OCI-LY3 (cell line): ENCODE measurements at regions not wholly inside any gene's neighbourhood (a gene's known extent, or its start where the extent isn't known, plus 50 kb on each side); places are given as distances from the start of the nearest gene placed in this dataset.

Experiments used
- H2AFZ ChIP-seq: fragments of 200-600, 300-600 bp; shearing (Covaris generic); 2 replicates; pipeline ENCODE4 v1.6.0; 2014; ENCODE audit warnings: antibody characterized with exemption, low read depth, low read length
- H3K27ac ChIP-seq: fragments of 200-600, 300-600 bp; sonication (generic); 2 replicates; pipeline ENCODE4 v1.5.1; 2014; ENCODE audit warnings: mild to moderate bottlenecking, low read length, moderate library complexity, mixed read lengths
- H3K27me3 ChIP-seq: fragments of 200-600, 300-600 bp; sonication (generic); 2 replicates; pipeline ENCODE4 v1.6.1; 2014; ENCODE audit warnings: low read depth, low read length, mixed read lengths
- H3K36me3 ChIP-seq: fragments of 200-600, 300-600 bp; sonication (generic); replicated peaks from 2 replicates; pipeline ENCODE3; 2014; ENCODE audit warnings: low read depth, low read length, mixed read lengths
- H3K4me1 ChIP-seq: fragments of 300-600, 200-600 bp; sonication (generic); 2 replicates; pipeline ENCODE4 v1.6.1; 2014; ENCODE audit warnings: low read length, mixed read lengths
- H3K4me2 ChIP-seq: fragments of 200-600, 300-600 bp; sonication (generic); 2 replicates; pipeline ENCODE4 v1.6.1; 2014; ENCODE audit warnings: low read length, mixed read lengths
- H3K4me3 ChIP-seq: fragments of 300-600, 200-600 bp; sonication (generic); 2 replicates; pipeline ENCODE4 v1.5.1; 2014; ENCODE audit warnings: antibody characterized with exemption, mild to moderate bottlenecking, low read length, moderate library complexity
- H3K79me2 ChIP-seq: fragments of 300-600, 200-600 bp; shearing (Covaris generic); 2 replicates; pipeline ENCODE4 v1.6.1; 2014; ENCODE audit warnings: mild to moderate bottlenecking, low read length, mixed read lengths
- H3K9ac ChIP-seq: fragments of 300-600, 200-600 bp; shearing (Covaris generic); 2 replicates; pipeline ENCODE4 v1.6.0; 2014; ENCODE audit warnings: mild to moderate bottlenecking, low read length, moderate library complexity
- H3K9me3 ChIP-seq: fragments of 200-600, 300-600 bp; shearing (Covaris generic); 2 replicates; pipeline ENCODE4 v1.6.1; 2014; ENCODE audit warnings: low read length, mixed read lengths; ENCODE audit not compliant: insufficient read depth
- H4K20me1 ChIP-seq: fragments of 200-600, 300-600 bp; sonication (generic); 2 replicates; pipeline ENCODE4 v1.6.1; 2016; ENCODE audit warnings: low read length, mixed read lengths; ENCODE audit not compliant: insufficient read depth
- EZH2phosphoT487 ChIP-seq: fragments of 200-600 bp; shearing (Covaris generic); IDR thresholded peaks from 2 replicates; pipeline ENCODE4 v1.6.1; 2018; ENCODE audit warnings: antibody characterized with exemption, mixed run types, low read depth
- TF ChIP-seq, protein P1 (sequence below): fragments of 200-600, 300-600 bp; sonication (generic); IDR thresholded peaks from 2 replicates; pipeline ENCODE4 v1.5.1; 2014; ENCODE audit warnings: antibody characterized with exemption, low read length, low read depth

DNA sequence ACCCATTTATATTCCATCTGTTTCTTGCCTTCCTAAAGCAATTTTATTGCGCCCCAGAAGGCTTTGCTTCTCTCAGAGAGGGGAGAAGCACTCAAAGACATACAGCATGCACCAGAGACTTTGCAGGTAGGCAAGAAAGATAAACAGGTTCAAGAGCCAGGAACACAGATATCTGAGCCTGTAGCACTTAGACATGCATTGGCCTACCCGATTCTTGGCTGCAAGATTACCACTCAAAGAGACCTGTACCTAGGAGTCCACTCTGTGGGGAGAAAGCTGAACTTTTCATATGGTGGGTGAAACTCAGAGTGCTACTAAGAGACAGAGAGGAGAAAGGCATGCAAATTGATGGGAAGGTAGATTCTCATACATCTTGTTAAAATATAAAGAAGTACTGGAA lies 609.4 kb upstream of the PKN2 start:
- no peak overlapping the region for H3K27ac ChIP-seq
- no peak overlapping the region for H3K9ac ChIP-seq
- no peaks in the 10 kb centered on the region for H3K36me3 ChIP-seq
- H3K79me2 ChIP-seq: no peaks in the 10 kb centered on the region
- TF ChIP-seq, protein P1, sequence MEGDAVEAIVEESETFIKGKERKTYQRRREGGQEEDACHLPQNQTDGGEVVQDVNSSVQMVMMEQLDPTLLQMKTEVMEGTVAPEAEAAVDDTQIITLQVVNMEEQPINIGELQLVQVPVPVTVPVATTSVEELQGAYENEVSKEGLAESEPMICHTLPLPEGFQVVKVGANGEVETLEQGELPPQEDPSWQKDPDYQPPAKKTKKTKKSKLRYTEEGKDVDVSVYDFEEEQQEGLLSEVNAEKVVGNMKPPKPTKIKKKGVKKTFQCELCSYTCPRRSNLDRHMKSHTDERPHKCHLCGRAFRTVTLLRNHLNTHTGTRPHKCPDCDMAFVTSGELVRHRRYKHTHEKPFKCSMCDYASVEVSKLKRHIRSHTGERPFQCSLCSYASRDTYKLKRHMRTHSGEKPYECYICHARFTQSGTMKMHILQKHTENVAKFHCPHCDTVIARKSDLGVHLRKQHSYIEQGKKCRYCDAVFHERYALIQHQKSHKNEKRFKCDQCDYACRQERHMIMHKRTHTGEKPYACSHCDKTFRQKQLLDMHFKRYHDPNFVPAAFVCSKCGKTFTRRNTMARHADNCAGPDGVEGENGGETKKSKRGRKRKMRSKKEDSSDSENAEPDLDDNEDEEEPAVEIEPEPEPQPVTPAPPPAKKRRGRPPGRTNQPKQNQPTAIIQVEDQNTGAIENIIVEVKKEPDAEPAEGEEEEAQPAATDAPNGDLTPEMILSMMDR: no peak
- no peaks in the 10 kb centered on the region for H3K4me1 ChIP-seq
- no peaks in the 10 kb centered on the region for H4K20me1 ChIP-seq
- H2AFZ ChIP-seq: no peak overlapping the region
- no peak overlapping the region for H3K4me2 ChIP-seq
- no peaks in the 10 kb centered on the region for H3K9me3 ChIP-seq
- H3K4me3 ChIP-seq: no peak overlapping the region
- H3K27me3 ChIP-seq: no peaks in the 10 kb centered on the region

DNA sequence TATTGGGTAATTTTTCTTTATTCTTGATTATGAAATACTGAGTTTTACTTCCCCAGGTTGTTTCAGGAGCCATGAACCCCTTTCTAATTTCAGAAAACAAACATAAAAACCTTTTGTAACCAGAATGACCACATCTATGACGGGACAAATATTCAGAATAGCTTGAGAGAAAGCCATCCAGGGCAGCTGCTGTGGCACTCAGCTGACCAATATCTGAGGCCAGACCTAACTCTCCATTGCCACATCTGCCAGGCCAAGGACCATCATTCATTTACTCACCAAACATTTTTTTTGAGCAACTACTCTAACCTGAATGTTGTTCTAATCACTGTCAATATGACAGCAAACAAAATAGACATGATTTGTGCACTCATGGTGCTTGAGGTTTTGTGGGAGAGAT lies 608.3 kb upstream of the PKN2 start:
- Histone ChIP-seq H4K20me1 (no peaks in the 10 kb centered on the region), H3K27ac (no peak overlapping the region), H3K9ac (no peak overlapping the region), H3K4me1 (no peaks in the 10 kb centered on the region), H2AFZ (no peak overlapping the region), H3K4me3 (no peak overlapping the region), H3K4me2 (no peak overlapping the region), H3K27me3 (no peaks in the 10 kb centered on the region), H3K79me2 (no peaks in the 10 kb centered on the region), H3K36me3 (no peaks in the 10 kb centered on the region), H3K9me3 (no peaks in the 10 kb centered on the region)
- TF ChIP-seq EZH2phosphoT487: no peak
- TF ChIP-seq, protein P1: no peak

- Histone ChIP-seq H3K27me3 (0 out of 2 replicates have a peak, but pooled peaks cover 3% of the 10 kb centered on the region), H3K4me2 (no peak overlapping the region), H3K4me3 (no peak overlapping the region), H3K4me1 (no peaks in the 10 kb centered on the region), H3K36me3 (no peaks in the 10 kb centered on the region), H3K79me2 (no peaks in the 10 kb centered on the region), H2AFZ (no peak overlapping the region), H4K20me1 (no peaks in the 10 kb centered on the region), H3K9ac (no peak overlapping the region), H3K27ac (no peak overlapping the region), H3K9me3 (no peaks in the 10 kb centered on the region)
- TF ChIP-seq EZH2phosphoT487: no peak
- TF ChIP-seq, protein P1: peak; percentile 24; the same call in 1 of the 2 replicates
These were observed 605.0 kb upstream of the PKN2 start for GRCh38 chr1:88079036-88079435.

DNA sequence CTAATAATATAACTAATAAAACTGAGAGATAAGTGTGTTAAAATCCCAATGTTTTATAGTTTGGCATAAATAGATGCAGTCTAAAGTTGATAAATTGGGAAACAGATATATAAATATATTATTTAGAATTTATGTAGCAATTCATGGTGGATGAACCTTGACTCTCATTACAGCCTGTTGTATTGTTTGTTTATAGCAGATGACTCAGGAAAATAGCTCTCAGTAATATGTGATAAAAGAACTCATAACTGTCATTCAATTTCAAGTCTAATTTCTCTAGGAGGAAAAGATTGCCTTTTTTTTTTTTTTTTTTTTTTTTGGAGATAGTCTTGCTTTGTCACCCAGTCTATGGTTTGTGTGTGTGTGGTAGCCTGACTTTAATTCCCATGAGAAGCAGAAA lies 603.2 kb upstream of the PKN2 start:
- Histone ChIP-seq H3K27me3 (0 out of 2 replicates have a peak, but pooled peaks cover 3% of the 10 kb centered on the region), H3K27ac (no peak overlapping the region), H4K20me1 (no peaks in the 10 kb centered on the region), H3K79me2 (no peaks in the 10 kb centered on the region), H3K4me2 (no peak overlapping the region), H3K4me3 (no peak overlapping the region), H2AFZ (no peak overlapping the region), H3K9ac (no peak overlapping the region), H3K4me1 (no peaks in the 10 kb centered on the region), H3K36me3 (no peaks in the 10 kb centered on the region), H3K9me3 (no peaks in the 10 kb centered on the region)
- TF ChIP-seq EZH2phosphoT487: no peak
- TF ChIP-seq, protein P1: no peak
